NCI-H187 (cell line): ENCODE measurements at regions not wholly inside any gene's neighbourhood (a gene's known extent, or its start where the extent isn't known, plus 50 kb on each side); places are given as distances from the start of the nearest gene placed in this dataset.

Experiments
- DNase-seq, 2 experiments: peaks; one replicate each; lab custom pipeline; 2025; lab: John Stamatoyannopoulos, UW

DNA sequence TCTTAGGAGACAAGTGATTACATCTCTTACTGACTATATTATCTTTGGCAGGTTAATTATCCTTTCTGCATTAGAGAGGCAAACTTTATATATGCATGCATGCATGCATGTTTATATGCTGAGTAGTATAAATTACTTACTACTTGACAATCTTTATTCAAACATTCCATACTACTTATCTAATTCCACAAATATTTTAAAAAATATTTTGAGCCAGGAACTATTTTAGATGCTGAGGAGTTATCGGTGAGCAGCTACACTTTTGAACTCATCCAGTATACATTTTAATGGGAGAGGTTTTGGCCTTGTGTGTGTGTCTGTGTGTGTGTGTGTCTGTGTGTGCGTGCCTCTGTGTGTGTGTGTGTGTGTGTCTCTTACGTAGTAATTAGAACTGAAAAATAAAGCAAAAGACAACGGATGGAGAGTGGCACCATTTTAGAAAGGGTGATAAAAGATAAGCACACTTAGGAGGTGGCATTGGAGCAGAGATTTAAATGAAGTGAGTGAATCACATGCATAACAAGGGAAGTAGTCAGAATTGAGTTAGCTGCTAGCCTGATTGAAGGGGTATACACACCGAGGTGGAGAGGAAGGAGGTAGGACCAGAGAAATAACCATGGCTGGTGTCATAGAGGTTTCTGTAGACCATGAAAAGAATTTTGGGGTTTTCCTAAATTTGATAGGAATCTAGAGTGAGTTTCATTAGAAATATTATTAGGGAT is 1488.4 kb downstream of the MRPL39 start:
- DNase-seq: no peak

DNA sequence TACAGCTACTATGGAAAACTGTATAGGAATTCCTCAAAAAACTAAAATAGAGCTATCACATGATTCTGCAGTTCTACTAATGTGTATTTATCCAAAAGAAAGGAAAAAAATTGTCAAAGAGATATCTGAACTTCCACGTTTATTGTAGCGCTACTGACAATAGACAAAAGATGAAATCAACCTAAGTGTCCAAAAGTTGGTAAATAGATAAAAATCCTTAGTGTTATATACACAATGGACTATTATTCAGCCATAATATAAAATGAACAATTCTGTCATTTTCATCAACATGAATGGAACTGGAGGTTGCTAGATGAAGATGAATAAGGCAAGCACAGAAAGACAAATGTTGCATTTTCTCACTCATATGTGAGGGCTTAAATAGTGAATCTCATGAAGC is 1492.1 kb downstream of the MRPL39 start:
- no peak for DNase-seq

DNA sequence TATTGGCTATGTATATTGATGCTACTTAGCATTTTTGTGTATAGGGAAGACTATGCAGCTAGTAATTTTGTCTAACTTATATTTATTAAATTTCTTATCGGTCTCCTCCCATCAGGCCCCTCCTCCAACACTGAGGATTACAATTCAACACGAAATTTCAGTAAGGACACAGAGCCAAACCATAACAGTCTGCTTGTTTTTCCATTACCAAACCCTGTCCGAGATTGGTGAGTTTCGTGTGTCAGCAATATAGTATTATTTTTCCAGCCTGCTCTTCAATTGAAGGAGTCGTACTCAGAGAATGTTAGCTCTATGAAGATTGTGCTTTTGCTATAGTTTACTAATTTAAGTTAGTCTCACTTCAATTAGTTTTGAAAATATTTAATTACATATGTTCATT is 1495.3 kb downstream of the MRPL39 start:
- DNase-seq: no peak

DNA sequence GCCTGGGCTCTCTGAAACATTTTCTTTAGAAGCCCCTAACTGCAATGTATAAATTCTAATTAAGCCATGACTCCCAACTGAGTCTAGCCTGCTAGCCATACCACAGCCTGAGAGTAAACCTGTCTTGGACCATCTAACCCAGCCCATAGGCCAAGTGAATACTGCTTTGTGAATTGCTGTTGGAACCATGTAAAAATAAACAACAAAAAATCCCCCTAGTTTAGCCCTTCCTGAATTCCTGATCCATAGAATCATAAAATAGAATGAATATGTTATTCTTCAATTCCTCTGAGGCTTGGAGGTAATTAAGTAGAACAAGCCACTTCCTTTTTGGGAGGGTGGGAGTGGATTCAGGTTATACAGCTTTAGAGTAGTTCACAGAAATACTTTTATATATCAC is 1496.4 kb downstream of the MRPL39 start:
- DNase-seq: no peak

DNA sequence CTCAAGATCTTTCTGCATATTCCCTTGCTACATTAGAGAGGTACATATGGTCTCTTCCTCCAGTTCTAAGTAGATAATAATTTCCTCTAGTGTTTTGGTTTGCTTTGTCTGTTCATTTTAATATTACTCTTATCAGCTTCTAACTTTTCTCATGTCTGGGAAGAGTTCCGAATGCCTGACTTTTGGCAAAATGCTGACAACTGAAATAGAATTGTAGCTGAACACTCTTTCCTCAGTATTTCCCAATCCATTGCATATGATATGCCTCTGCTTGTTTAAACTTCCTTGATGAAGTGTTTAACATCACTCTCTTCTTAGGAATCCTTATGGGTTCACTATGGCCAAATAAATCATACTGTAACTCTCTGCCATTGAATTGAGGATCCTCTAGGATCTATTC is 1510.1 kb downstream of the MRPL39 start:
- no peak for DNase-seq

DNA sequence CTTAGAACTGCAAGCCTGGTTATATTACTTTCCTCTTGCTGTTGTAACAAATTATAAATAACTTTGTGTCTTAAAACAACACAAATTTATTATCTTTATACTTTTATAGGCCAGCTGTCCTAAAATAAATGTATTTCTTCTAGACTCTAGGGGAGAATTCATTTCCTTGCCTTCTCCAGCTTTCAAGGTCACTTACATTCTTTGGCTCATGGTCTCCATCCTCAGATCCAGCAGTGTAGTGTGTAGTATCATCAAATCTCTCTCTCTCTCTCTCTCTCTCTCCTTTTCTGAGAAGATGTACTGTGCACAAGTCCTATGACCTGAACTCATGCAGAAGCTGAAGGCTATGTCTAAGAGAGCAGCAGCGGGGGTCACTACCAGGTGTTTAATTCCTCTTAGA is 1510.6 kb downstream of the MRPL39 start:
- no peak for DNase-seq

DNA sequence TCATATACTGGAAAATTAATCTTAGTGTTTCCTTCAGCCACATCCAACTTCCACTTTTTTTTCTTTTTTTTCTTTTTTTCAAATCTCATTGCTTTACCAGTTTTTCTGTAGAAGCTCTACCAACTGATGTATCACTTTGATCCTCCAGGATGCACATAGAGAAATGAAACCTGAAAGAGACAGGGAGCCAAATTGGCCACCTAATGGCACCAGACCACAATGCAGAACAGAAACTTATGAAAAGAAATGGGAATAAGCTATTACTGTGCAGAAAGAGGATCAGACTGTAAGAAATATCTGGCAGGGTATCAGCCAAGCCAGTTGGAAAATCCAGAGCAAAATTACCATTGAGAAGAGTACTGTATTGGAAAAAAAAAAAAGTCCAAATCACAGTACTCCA is 1514.2 kb downstream of the MRPL39 start:
- no peak for DNase-seq

DNA sequence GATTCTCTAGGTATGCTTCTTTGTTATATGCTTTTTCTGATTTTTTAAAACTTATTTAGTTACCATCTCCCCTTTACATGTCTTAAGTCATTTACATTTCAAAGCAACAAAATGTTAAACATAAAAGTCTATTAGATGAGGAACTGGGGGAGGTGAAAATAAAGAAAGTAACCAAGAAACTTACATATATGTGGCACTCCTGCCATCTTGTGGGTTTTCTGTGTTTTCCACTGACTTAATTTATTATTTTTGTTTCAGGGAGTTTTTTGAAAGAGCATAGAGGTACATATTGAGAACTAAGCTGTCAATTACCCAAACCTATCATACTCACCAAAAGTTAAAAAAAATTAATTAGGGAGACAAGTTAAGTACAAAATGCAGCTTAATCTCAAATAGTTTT is 1531.1 kb downstream of the MRPL39 start:
- DNase-seq: no peak

DNA sequence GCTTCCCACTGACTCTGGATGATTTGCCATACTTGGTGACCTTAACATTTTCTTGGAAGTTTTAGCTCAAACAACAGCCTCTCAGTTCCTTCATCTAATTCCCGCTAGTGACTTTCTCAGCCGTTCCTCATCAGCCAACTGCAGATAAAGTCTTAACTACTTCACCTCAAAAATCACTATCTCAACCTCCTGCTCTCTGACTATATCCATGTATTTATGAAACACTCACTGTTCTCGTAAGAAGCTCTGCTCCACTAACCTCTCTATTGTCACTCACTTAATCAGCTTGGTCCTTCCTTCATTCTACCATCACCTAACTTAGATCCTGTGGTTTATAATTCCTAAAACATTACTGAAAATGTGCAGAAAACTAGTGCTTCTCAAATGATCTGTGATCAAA is 1551.6 kb downstream of the MRPL39 start:
- DNase-seq: no peak

DNA sequence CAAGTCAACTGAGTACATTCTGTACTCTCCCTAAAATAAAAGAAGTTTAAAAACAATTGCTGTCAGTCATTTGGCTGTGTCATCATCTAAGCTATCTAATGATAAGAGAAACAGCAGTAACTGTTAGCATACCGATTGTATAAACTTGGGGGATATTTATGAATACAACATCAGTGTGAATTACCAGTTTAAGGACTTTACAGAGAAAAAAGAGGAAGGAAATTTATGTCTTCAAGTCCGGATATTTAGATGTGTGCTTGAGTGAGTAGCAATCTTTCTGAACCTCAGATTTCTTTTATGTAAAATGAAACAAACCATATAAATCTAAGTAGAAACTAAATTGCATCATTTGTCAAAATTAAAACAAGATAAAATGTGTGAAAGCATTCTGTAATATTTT is 1557.0 kb downstream of the MRPL39 start:
- DNase-seq: no peak

DNA sequence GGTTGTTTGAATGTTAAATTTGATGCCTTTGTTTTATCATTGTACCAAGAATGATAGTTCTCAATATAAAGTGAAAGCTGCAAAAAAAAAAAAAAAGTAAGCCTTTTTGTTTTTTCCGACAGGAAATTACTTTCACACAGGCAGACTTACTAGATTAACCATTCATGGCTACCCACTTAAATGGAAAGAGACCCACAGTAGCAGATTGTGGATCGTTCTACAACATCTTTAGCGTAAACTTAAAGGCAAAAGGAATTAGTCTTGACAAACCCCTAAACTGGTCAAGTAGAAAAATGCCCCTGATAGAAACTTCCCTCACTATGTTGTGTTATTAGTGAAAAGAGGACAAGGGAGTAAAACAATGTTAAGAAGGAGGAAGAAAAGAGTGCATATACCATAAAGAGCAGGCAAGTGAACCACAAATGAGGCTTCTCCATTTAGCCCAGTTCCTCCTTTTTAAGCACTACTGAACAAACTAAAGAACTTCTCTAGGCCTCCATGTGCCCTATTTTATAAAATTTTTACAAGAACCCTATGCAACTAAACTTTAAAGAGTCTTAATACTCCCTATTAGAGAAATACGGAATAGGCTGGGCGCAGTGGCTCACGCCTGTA is 1560.3 kb downstream of the MRPL39 start:
- DNase-seq: no peak

DNA sequence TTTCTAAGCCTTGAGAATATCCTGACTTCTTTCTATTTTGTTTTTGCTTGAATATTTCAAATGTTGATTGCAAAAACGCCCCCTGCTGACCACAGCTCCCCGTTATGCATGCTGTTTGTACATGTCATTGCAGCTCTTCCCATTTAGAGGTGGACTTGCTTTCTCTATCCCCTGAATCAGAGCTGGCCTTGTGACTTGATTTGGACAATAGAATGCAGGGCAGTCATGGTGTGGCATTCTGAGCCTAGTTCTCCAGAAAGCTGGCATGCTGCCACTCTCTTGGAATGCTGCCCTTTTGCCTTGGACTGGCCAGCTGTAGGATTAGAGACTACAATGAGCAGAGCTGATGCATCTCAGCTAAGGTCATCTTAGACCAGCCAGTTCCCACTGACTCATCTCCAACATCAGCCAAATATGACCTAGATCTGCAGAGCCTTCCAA is 1561.5 kb downstream of the MRPL39 start:
- DNase-seq: no peak

DNA sequence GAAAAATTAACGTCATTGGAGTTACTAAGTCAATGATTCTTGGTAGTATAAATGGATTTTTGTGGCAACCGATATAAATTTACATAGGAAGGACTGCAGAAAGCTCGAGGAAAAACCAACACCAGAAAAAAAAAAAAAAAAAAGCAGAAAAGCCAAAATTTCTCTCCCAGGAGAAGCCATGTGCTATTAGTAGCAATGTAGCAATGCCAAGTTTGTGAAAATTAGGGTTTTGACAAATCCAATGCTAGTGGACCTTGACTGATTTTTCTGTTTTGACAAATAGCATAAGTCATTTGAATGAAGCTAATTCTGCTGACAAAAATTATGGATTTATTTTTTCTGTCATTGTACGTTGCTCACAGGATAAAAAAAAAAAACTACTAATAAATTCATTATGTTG is 1561.9 kb downstream of the MRPL39 start:
- DNase-seq: no peak

DNA sequence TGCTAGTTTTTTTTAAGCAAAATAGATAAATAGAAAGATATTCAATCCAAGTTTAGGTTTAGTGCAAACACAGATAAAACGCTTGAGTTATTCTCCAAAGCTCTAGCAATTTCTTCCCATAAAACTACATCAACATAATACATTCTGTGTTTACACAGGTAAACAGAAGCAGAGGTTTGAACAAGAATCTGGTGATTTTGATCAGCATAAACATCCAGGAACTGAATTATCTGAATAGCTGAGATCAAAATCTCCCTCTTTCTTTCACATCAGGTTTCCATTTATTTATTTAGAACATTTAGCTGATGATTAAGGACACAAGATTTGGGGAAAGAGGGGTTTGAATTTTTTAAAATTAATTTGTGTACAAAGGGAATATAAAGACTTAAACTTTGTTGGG is 1564.6 kb downstream of the MRPL39 start:
- DNase-seq: no peak

DNA sequence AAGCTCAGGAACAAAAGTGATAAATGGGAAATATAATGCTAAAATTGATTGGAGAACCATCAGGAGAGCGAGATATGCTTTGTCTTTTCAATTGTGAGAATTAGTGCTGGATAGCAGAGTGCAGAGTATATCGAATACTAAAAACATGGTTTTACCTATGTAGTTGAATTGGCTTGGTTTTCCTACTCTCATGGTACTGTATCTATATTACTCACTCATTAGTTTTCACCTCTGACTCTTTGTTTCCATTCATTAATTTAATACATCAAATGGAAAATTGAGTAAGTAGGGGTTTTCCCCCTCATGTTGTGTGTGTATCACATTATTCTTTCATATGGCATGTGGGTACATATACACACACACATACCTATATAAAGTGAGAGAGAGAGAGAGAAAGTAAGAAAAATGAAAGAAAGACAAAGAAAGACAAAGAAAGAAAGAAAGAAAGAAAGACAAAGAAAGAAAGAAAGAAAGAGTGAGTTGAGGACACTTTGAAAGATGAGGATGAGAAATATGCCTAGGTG is 1574.5 kb downstream of the MRPL39 start:
- no peak for DNase-seq

DNA sequence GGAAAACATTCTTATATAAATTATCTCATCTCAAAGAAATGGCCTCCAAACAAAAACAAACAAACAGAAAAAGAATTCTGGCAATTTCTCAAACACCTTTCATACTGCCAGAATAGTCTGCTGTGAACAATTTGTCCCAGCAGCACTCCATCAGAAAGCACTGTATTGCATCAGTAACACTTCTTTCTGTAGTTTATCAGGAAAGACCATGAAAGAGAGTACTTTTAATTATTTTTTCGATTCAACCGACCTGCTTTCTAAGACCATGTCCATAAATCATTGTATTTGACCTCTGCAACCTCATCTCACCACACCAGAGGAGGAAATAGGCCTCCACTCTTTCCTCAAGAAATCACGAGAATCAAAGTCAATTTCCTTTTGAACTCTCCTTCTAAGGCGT is 1579.9 kb downstream of the MRPL39 start:
- DNase-seq: no peak

DNA sequence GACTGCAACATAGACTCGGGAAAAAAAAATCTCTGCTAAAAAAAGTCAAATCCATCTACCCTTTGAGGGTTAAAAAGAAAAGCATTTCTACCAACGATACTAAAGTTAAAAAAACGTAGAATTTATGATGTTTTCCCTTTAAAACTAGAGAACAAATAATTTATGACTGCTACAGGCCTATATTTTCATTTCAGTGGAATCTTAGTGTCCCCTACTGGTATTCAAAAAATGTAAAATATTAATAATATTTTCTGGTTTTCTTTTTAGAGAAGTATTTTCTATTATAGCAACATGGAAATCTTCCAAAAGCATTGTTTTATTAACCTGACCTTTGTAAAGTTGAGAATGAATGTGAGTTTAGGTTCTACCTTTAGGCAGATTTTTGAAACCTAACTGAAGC is 1582.2 kb downstream of the MRPL39 start:
- DNase-seq: no peak

DNA sequence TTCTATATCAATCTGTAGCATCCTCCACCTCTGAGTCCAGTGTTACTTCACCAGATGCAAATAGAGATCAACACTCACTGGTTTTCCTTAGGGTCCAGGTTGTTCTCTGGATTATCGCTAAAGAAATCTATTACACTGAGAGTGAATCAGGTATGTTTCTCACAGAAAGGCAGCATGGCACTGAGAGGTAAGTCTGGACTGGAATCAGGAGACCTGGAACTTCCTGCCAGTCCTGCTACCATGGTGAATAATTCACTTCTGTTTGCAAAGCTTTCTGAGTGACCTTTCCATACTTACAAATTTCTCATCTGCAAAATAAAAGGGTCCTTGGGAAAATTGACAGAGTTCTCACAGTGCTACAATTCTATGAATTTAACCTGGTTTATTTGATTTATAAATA is 1583.3 kb downstream of the MRPL39 start:
- DNase-seq: no peak

DNA sequence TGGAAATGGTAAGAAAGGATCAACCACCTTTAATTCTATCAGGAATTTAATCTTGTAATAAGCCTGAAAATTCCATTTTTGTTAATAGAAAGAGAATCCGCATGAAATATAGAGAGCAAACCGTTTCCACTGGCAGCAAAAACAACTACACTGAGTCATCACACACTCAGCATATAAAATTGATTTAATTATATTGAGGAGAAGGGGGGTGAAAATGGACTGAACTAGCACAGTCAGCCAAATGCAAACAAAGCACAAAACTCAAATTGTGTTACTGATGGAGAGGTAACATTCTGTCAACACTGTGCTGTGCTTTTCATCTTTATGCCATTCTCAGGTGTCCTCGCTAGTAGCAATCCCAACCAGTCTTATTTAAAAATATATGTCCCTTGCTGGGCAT is 1583.9 kb downstream of the MRPL39 start:
- no peak for DNase-seq

DNA sequence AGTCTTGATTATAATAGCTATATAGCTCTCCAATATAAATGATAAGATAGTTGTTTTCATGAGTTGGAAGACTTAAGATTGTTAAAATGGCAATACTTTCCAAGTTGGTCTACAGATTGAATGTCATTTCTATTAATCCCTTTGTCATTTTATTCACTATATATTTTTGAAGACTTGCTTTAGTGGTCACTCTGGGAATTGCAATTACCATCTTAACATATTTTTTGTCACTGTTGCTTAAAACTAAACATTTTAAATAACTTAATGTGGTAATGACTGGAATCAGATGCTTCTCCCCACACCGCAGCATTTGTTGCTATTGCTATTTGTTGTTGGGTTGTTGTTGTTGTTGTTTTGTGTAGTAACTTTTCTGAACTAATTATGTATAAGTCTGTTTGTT is 1592.9 kb downstream of the MRPL39 start:
- DNase-seq: no peak

DNA sequence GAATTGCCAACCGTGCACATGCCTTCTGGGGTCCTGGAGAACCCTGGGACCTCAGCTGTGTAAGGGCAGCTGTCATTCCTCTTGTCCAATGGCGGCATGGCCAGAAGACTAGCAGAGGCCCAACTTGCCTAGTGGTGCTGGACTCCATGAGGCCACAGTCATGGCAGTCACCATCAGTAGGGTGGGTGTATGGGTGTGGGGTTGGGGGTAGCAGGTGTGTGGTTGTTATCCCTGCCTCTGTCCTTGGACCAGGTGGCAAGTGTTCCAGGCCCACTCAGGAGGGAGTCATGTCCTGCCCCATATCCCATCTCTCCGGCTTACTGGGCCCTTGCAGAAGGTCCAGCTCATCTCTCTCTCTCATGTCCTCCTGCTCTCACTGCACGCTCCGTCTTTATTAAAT is 1596.2 kb downstream of the MRPL39 start:
- DNase-seq: no peak

DNA sequence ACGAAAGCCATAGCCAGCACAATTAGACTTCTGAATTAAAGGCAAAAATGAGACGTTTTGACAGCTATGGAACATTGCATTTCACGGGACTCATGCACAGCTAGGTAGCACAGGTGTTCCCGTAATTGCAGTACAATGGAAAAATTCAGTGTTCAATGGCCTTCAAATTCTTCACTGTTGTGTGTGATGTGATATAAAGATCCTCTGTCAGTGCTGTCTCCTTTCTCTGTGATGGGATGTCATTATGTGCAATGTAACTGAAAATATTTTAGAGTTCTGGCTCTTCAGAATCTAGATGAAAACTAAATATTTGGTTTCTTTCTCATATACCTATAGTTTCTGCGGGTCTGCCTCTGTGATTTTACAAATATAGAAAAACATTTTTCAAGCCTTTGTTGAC is 1599.7 kb downstream of the MRPL39 start:
- no peak for DNase-seq

DNA sequence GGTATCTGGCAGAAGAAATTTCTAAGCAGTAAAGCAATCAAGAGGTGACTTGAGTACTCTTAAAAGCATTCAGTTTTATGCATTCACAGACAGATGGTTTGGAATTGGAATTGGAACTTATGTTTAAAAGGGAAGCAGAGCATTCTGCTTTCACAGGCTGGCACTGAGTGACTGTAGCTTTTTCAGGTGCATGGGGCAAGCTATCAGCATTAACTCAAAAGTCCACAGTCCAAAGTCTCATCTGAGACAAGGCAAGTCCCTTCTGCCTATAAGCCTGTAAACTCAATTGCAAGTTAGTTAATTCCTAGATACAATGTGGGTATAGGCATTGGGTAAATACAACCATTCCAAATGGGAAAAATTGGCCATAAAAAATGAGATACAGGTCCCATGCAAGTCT is 1620.3 kb downstream of the MRPL39 start:
- no peak for DNase-seq

DNA sequence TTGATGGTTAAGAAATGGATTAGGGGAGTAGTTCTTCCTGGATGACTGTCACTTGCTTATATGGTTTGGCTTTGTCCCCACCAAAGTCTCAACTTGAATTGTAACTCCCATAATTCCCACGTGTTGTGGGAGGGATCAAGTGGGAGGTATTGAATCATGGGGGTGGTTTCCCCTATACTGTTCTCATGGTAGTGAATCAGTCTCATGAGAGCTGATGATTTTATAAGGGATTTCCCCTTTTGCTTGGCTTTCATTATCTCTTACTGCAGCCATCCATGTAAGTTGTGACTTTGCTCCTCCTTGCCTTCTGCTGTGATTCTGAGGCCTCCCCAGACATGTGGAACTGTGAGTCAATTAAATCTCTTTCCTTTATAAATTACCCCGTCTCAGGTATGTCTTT is 1621.1 kb downstream of the MRPL39 start:
- no peak for DNase-seq
